DMS 273 (cell line): ENCODE measurements at regions not wholly inside any gene's neighbourhood (a gene's known extent, or its start where the extent isn't known, plus 50 kb on each side); places are given as distances from the start of the nearest gene placed in this dataset.
"Not testable (repeated sequence)": the region's sequence is repeated elsewhere in the genome, so short reads cannot be mapped to it uniquely, and the experiment has no call there.

Experiments used
- DNase-seq: peaks from one replicate; lab custom pipeline; 2025; ENCODE audit not compliant: unreplicated experiment; lab: John Stamatoyannopoulos, UW

DNA sequence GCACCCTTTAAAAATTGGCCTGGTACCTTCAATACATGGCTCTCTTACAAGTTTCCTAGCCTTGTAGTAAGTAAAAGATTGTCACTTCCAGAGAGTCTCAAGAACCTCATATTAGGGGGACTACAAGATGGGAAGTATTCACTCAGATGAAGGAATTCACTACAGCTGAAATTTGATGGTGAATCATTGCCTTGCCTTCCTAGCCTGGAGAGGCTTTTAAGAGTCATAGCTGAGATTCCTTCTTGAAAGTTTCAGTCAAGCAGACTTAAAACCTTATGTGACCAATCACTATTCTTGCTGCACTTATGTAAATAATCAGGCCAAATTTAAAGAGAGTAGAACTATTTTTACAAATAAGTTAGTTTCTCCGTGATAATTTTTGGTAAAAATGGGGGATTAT, 451.6 kb downstream of the TRHDE start:
- DNase-seq, result no peak

DNA sequence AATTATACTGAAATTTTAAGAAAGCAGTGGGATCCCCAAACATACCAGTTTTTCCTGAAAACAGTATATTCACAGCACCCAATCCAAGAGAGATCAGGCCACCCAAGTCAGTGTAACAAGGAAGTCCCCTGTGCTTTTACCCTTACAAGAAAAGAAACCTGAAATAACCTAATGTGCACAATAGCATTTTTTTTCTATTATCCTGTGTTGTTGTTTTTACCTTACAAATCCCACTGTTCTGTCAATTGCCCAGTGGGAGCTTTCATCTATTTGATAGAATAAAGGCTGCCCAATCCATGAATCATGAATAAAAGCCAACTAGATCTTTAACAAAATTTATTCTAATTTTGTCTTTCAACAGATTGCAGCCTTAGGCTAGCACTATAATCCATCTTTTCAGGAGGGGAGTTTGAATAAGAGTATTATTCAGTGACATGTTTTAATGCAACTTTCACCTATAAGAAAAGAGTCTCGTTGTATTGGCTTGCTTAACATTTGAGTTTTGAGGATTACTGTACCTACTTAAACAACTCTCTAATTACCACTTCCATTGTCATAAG, 457.4 kb downstream of the TRHDE start:
- DNase-seq, result no peak

DNA sequence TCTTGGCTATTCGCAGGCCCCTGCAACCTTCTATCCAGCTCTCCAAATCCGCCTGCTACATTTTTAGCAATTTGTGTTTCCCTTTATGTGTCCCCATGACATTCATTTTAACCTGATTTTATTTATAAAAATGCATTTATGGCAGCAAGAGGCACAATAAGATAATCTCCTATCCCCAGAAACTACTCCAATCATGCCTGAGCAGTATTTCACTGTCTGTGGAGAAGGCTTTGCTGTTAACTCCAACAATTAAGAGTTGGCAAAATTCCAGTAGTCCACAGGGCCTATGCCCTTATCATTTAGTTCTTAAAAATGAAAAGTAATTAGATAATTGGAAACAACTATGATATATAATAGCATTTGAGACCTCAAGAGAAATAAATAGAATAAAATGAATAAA, 462.4 kb downstream of the TRHDE start:
- DNase-seq, result no peak

- no peak for DNase-seq
These were observed 466.6 kb downstream of the TRHDE start for GRCh38 chr12:72738811-72739210.

GRCh38 chr12:72740064-72740463, 467.9 kb downstream of the TRHDE start:
- DNase-seq, result no peak

DNA sequence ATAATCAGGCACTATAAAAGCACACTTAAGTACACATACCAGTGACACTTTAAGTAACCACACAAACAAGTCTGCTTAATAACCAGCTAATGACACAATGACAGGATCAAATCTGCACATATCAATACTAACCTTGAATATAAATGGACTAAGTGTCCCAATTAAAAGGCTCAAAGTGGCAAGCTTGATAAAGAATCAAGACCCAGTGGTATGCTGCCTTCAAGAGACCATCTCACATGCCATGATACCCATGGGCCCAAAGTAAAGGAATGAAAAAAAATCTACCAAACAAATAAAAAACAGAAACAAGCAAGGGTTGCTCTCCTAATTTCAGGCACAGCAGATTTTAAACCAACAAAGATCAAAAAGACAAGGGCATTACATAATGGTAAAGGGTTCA, 470.4 kb downstream of the TRHDE start:
- DNase-seq, result no peak

GRCh38 chr12:72746048-72746447, 473.9 kb downstream of the TRHDE start:
- no peak for DNase-seq

- no peak for DNase-seq
These were observed 475.1 kb downstream of the TRHDE start for GRCh38 chr12:72747111-72747849.

DNA sequence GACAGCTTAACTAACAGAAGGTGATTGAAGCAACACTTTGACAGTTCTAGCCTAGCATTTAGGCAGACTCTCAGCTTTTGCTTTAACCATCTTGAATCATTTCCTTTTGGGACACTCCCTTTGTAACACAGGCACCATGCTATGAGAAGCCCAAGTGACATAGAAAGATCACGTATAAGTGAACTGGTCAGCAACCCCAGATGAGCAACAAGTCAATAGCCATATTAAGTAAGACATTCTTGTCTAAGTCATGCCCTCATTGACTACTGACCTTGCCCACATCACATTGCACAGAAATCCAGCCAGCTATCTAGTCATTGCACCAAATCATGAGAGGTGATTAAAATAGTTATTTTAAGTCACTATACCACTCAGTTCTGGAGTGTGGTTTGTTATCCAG, 476.8 kb downstream of the TRHDE start:
- DNase-seq, result no peak

DNA sequence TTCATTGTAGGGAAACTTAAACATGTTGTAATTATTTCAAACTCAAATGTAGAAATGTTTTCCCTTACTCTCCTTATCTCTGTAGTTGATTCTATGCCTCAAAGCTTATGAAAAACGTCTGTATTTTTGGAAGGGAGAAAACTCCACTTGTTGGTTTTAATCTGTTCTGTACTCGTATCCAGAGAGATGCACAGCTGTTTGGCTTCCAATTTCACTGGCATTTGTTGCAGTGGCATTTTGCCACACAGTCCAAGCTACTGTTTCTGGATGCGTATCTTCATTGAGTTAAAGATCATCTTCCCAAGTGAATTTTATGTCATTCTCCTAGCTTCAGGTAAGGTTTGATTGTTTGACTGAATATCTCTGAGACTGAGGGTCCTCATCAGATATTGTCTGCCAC, 481.4 kb downstream of the TRHDE start:
- no peak for DNase-seq

- not testable (repeated sequence) for DNase-seq
These were observed 481.9 kb downstream of the TRHDE start for GRCh38 chr12:72754026-72754425.

DNA sequence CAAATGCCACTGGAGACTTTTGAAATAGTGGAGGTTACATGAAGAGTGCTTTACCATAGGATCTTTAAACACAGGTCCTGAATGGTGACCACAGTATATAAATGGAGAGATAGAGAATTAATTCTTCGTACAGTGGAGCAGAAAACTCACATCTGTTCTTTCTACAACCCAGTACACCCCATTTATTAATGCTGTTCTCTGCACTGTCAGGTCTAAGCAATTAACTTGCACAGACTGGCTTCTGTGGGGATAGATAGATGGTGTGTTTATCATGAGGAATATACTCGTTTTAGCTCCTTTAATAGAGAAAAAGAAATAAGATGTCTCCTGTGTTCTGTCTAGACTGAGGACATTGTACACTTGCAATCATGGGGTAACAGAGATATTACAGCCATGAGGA, 494.3 kb downstream of the TRHDE start:
- no peak for DNase-seq

DNA sequence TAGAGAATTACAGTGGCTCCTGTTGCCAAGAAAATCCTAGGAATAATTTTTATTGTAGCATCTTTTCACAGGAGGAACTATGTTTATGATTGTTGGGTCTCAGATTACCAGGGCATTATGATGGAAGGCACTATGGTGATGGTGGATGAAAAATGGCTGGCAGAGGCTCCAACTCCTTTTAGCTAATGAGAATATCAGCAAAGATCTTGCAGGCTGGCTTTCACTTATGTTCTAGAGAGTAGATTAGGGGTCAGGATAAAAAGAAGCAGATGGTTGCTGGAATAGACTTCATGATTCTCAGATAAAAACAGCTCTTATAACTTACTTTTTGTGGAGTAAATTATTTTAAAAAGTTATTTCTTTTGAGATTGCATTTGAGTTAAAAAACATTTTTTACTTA, 501.9 kb downstream of the TRHDE start:
- no peak for DNase-seq

GRCh38 chr12:72777806-72778205, 505.6 kb downstream of the TRHDE start:
- no peak for DNase-seq

DNA sequence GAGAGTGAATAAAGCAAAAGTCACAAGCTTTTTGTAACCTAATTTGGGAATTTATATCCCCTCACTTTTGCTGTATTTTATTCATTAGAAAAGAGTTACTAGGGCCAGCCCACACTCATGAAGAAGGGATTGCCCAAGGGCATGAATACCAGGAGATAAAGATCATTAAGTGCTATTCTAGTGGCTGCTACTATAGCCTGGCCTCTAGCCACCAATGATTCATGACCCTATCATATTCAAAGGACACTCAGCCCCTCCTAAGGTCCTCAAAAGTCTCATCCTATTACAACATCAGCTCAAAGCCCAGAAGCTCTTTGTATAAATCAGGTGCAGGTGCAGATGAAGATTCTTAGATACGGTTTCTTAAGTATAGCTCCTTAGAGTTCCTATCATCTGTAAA, 518.1 kb downstream of the TRHDE start:
- no peak for DNase-seq

- DNase-seq, result no peak
These were observed 520.7 kb downstream of the TRHDE start for GRCh38 chr12:72792889-72793288.

DNA sequence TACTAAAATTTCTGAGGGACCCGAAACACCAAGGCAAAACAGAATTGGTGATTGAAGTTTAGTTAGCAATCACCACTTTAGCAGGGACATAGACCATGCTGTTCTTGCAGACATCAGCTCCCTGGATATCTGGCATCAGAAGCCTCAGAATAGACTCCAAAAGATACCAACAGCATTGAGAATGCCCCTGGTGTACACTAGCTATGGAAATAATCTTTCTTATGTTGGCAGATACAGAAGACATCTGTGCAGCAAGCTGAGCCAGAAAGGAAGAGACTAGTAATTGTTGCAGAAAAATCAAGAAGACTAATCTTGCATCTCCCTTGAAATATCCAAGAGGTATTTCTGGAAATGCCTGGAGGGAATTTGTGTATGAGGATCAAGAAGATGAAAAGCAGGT, 521.6 kb downstream of the TRHDE start:
- no peak for DNase-seq

DNA sequence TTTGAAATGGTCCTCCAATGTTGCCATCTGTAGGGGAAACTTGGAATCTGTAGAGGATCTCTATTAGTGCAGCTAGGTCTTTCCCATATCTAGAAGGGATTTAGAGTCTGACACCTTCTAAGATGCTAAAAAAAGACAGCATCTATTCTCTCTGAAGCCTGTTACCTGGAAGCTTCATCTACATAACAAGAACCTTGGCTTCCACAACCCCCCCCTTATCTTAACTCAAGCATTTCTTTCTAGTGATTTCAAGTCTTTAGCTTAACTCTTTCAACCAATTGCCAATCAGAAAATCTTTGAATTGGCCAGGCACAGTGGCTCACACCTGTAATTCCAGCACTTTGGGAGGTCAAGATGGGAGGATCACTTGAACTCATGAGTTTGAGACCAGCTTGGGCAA, 543.3 kb downstream of the TRHDE start:
- no peak for DNase-seq

DNA sequence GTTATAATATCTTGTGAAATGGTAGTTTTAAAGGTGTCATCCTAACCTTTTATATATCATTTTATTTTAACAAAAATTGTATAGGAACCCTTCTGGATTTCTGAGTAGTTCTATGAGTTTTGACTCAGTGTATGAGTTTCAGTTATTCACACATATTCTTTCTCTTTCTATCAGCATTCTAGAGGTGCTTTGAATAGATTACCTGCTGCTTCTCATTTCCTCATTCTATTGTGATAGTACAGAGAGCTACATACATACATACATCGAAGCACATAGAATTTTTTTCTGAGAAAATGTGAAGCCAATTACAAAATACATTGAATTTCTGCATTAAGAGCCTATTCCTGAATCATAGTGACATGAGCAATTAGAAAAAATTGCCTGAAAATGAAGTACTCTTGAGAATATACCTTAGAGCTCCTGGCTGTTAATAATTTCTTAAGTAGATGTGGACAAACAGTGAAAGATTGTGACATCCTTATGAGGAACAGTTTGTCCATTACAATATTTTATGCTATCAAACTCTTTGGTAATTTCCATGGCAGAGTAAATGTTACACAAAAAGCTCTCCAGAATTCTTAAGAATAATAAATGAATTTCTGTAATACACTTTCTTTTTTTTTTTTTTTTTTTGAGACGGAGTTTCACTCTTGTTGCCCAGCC, 556.6 kb downstream of the TRHDE start:
- no peak for DNase-seq

- DNase-seq, result no peak
These were observed 557.7 kb downstream of the TRHDE start for GRCh38 chr12:72829838-72830237.

DNA sequence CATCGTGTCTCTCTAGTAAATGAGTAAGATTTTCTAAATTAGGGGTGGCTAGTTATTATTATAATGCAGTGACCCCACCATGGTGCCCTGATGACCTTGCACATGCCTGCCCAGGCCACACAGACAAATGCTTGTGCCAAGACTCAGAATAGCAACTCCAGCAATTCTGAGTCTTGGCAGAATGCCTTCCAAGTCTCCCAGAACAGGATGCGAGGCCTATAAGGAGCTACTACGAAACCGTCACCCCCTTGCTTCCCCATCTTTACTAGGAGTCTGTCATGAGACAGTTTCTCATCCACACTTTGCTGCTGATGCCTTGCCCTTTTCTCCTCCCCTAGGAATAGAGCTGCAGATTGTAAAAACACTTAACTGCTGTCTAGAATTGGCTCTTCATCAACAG, 559.9 kb downstream of the TRHDE start:
- DNase-seq, result no peak

DNA sequence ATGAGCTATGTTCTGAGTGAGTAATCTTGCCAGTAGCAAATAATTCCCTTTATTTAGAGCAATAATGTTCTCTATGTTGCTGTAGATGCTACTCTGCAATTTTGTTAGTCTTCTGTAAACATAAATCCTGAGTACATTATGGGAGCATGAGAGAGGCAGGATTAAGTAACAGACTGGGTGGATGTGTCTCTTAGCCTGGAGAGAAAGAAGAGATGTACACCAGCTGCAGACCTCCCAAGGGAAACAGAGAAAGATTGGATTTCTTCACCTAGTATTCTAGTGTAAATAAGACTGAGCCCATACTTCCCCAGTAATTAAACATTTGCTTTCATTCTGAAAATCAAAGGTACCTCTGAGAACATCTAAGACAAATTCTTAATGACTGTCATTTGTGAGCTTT, 564.0 kb downstream of the TRHDE start:
- no peak for DNase-seq

DNA sequence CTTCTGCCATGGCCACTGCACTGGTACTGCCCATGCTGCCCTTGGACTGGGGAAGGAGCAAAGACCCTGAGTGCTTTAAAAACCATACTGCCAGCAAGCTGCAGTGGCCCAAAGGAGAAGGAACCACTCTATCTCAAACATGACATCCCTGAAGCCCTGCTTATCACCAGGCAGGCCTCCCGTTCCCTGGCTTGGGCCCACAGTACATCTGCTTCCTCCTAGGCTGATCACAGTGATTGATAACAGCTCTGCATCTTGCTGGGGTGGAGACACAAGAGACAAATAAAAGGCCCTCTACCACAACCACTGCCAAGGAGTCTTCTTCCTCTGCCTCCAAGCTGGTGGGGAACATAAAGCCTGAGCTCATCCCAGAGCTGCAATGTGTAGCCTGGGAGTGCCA, 567.5 kb downstream of the TRHDE start:
- DNase-seq, result no peak
